SK-N-MC (cell line): ENCODE measurements at regions not wholly inside any gene's neighbourhood (a gene's known extent, or its start where the extent isn't known, plus 50 kb on each side); places are given as distances from the start of the nearest gene placed in this dataset.

ENCODE experiments used
- EZH2 ChIP-seq: fragments of 200-600 bp; sonication (generic); IDR thresholded peaks from one replicate; pipeline ENCODE4 v1.6.1; 2017; ENCODE audit warnings: antibody characterized with exemption
- FOXP2 ChIP-seq: optimal IDR thresholded peaks from 2 replicates; pipeline ENCODE3; 2011; ENCODE audit warnings: mild to moderate bottlenecking, moderate library complexity; ENCODE audit not compliant: insufficient read depth; ENCODE audit errors: extremely low read length, control extremely low read depth
- POLR2AphosphoS5 ChIP-seq: IDR thresholded peaks from 2 replicates; pipeline ENCODE4 v1.6.1; 2012; ENCODE audit warnings: mild to moderate bottlenecking, low read depth, low read length, borderline replicate concordance

GRCh38 chr2:239472235-239472775 is 71.5 kb upstream of the HDAC4 start:
- TF ChIP-seq POLR2AphosphoS5: no peak
- TF ChIP-seq EZH2: no peak
- TF ChIP-seq FOXP2: no peak
